ENCODE measurements at regions not wholly inside any gene's neighbourhood (a gene's known extent, or its start where the extent isn't known, plus 50 kb on each side); places are given as distances from the start of the nearest gene placed in this dataset.

GRCh38 chr11:112366777-112367176 is 106.1 kb upstream of the PLET1 start:
- TF ChIP-seq ATF3 (IDR thresholded peaks at IDR 0.05) (no peak), JUND (IDR thresholded peaks at IDR 0.05) (no peak), TAF1 (conservative IDR thresholded peaks at IDR 0.05) (no peak), GABPA (IDR thresholded peaks at IDR 0.05 in 1 of 2, conservative IDR thresholded peaks at IDR 0.05 in 1 of 2) (no peak), EGR1 (IDR thresholded peaks at IDR 0.05; ENCODE audit: low read depth in 2 of 2) (no peak)
- TF ChIP-seq, protein P1, sequence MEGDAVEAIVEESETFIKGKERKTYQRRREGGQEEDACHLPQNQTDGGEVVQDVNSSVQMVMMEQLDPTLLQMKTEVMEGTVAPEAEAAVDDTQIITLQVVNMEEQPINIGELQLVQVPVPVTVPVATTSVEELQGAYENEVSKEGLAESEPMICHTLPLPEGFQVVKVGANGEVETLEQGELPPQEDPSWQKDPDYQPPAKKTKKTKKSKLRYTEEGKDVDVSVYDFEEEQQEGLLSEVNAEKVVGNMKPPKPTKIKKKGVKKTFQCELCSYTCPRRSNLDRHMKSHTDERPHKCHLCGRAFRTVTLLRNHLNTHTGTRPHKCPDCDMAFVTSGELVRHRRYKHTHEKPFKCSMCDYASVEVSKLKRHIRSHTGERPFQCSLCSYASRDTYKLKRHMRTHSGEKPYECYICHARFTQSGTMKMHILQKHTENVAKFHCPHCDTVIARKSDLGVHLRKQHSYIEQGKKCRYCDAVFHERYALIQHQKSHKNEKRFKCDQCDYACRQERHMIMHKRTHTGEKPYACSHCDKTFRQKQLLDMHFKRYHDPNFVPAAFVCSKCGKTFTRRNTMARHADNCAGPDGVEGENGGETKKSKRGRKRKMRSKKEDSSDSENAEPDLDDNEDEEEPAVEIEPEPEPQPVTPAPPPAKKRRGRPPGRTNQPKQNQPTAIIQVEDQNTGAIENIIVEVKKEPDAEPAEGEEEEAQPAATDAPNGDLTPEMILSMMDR (IDR thresholded peaks at IDR 0.05; ENCODE audit: low read depth, low read length, missing input control) = no peak
- TF ChIP-seq, protein P2, sequence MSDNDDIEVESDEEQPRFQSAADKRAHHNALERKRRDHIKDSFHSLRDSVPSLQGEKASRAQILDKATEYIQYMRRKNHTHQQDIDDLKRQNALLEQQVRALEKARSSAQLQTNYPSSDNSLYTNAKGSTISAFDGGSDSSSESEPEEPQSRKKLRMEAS (IDR thresholded peaks at IDR 0.05) = no peak
- TF ChIP-seq, protein P3, sequence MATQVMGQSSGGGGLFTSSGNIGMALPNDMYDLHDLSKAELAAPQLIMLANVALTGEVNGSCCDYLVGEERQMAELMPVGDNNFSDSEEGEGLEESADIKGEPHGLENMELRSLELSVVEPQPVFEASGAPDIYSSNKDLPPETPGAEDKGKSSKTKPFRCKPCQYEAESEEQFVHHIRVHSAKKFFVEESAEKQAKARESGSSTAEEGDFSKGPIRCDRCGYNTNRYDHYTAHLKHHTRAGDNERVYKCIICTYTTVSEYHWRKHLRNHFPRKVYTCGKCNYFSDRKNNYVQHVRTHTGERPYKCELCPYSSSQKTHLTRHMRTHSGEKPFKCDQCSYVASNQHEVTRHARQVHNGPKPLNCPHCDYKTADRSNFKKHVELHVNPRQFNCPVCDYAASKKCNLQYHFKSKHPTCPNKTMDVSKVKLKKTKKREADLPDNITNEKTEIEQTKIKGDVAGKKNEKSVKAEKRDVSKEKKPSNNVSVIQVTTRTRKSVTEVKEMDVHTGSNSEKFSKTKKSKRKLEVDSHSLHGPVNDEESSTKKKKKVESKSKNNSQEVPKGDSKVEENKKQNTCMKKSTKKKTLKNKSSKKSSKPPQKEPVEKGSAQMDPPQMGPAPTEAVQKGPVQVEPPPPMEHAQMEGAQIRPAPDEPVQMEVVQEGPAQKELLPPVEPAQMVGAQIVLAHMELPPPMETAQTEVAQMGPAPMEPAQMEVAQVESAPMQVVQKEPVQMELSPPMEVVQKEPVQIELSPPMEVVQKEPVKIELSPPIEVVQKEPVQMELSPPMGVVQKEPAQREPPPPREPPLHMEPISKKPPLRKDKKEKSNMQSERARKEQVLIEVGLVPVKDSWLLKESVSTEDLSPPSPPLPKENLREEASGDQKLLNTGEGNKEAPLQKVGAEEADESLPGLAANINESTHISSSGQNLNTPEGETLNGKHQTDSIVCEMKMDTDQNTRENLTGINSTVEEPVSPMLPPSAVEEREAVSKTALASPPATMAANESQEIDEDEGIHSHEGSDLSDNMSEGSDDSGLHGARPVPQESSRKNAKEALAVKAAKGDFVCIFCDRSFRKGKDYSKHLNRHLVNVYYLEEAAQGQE (IDR thresholded peaks at IDR 0.05) = no peak

All from liver (tissue), 3 donors.